ENCODE measurements at regions not wholly inside any gene's neighbourhood (a gene's known extent, or its start where the extent isn't known, plus 50 kb on each side); places are given as distances from the start of the nearest gene placed in this dataset.

DNA sequence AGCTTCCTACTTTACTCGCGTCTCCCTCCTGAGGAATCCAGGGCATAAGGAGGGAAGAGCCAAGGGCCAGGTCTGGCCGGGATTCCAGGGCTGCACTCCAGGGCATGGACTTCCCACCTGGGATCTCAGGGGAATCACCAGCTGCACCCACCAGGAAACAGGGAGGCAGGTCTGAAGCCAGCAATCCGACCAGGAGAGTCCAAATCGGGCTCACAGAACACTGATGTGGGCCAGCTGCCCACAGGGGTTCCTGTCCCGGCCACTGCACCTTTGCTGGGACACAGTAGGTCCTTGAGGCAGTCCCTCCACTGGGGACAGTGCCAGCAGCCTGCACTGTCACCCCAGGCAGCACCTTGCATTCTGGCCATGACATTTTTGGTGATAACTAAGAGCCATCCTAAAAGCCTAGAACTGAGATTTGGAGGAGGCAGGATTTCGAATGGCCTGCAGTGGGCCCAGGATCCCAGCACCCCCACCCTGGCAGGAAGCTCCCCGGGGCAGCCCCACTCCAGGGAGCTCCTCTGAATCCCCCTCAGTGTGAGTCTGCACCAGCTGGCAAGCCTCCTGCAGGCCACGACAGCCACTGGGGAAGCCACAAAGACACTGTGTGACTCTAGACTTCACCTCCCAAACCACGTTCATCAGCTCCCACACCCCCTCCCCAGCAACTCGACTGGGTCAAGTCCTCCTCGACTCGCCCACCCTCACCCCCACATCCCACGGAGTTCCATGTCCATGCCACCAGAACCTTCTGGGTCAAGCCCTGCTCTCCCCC is 71.5 kb upstream of the PPP2R2D start (continued):
- TF ChIP-seq EP300 (IDR thresholded peaks at IDR 0.05; ENCODE audit: borderline replicate concordance in 1 of 2, control insufficient read depth in 1 of 2, low read depth in 2 of 2, low read length in 2 of 2) (no peak), GABPA (IDR thresholded peaks at IDR 0.05; ENCODE audit: low read depth) (no peak)
- TF ChIP-seq, protein P1, sequence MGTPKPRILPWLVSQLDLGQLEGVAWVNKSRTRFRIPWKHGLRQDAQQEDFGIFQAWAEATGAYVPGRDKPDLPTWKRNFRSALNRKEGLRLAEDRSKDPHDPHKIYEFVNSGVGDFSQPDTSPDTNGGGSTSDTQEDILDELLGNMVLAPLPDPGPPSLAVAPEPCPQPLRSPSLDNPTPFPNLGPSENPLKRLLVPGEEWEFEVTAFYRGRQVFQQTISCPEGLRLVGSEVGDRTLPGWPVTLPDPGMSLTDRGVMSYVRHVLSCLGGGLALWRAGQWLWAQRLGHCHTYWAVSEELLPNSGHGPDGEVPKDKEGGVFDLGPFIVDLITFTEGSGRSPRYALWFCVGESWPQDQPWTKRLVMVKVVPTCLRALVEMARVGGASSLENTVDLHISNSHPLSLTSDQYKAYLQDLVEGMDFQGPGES (IDR thresholded peaks at IDR 0.05) = no peak

- H3K79me2 ChIP-seq (ENCODE audit: control insufficient read depth, insufficient read depth, low read length) = no peaks in the 10 kb centered on the region
- no peak overlapping the region for H3K9ac ChIP-seq (ENCODE audit: control insufficient read depth, insufficient read depth, low read length)
- no peaks in the 10 kb centered on the region for H4K20me1 ChIP-seq (ENCODE audit: control insufficient read depth, insufficient read depth)
- ChIA-PET RAD21 (ENCODE audit: unreplicated experiment) (no interaction called here), CTCF (interaction anchor here (0.7 kb wide), 1 partner anchor 48 kb away, joined by 3 read pairs; no protein-coding TSS in a partner anchor), POLR2A (no interaction called here), SMC1A (ENCODE audit: uncharacterized antibody, unreplicated experiment) (no interaction called here)
- no peaks in the 10 kb centered on the region for H3K27me3 ChIP-seq (replicated peaks in 1 of 2; ENCODE audit: control insufficient read depth in 2 of 2, insufficient read depth in 2 of 2, low read length in 1 of 2)
- WGBS (ENCODE audit: insufficient coverage, insufficient replicate concordance, low lambda C conversion rate, missing lambda C conversion rate) = 42% methylated on average over 13 of the region's 13 CpGs
- ATAC-seq (no peak), DNase-seq (ENCODE audit: low read depth, low spot score) (no peak), FAIRE-seq (no peak)
- no peaks in the 10 kb centered on the region for H3K4me1 ChIP-seq (ENCODE audit: control insufficient read depth, insufficient read depth, low read length)
- TF ChIP-seq MYC (IDR thresholded peaks at IDR 0.05; ENCODE audit: insufficient read depth, insufficient read length, insufficient replicate concordance, low read length, severe bottlenecking) (no peak), SP1 (IDR thresholded peaks at IDR 0.05; ENCODE audit: low read depth, low read length) (no peak), TBL1XR1 (IDR thresholded peaks at IDR 0.05; ENCODE audit: low read depth, low read length) (no peak), RBBP5 (conservative IDR thresholded peaks at IDR 0.05) (no peak), ZSCAN29 (IDR thresholded peaks at IDR 0.05) (no peak), FOXM1 (IDR thresholded peaks at IDR 0.05; ENCODE audit: low read depth, low read length) (no peak), NFIC (IDR thresholded peaks at IDR 0.05; ENCODE audit: low read depth, low read length) (no peak), ZBED1 (IDR thresholded peaks at IDR 0.05; ENCODE audit: borderline replicate concordance) (no peak), ZNF274 (IDR thresholded peaks at IDR 0.05; ENCODE audit: insufficient read depth, insufficient read length) (no peak), KAT2A (conservative IDR thresholded peaks at IDR 0.05; ENCODE audit: control insufficient read depth, low read depth, low read length) (no peak), CREB1 (IDR thresholded peaks at IDR 0.05; ENCODE audit: low read depth) (no peak)
- TF ChIP-seq, protein P1 (IDR thresholded peaks at IDR 0.05) = no peak
- TF ChIP-seq, protein P2, sequence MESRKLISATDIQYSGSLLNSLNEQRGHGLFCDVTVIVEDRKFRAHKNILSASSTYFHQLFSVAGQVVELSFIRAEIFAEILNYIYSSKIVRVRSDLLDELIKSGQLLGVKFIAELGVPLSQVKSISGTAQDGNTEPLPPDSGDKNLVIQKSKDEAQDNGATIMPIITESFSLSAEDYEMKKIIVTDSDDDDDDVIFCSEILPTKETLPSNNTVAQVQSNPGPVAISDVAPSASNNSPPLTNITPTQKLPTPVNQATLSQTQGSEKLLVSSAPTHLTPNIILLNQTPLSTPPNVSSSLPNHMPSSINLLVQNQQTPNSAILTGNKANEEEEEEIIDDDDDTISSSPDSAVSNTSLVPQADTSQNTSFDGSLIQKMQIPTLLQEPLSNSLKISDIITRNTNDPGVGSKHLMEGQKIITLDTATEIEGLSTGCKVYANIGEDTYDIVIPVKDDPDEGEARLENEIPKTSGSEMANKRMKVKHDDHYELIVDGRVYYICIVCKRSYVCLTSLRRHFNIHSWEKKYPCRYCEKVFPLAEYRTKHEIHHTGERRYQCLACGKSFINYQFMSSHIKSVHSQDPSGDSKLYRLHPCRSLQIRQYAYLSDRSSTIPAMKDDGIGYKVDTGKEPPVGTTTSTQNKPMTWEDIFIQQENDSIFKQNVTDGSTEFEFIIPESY (IDR thresholded peaks at IDR 0.05) = no peak
- no peaks in the 10 kb centered on the region; the same call in 2 of the 3 replicates for H3K9me3 ChIP-seq (replicated peaks; ENCODE audit: control insufficient read depth, insufficient read depth, low read length)
- H2AFZ ChIP-seq (ENCODE audit: control insufficient read depth, low read depth, low read length) = no peak overlapping the region
- no peak overlapping the region for H3K27ac ChIP-seq (ENCODE audit: control insufficient read depth, insufficient read depth)
- in situ Hi-C loops (cut with MboI) (no loop called here), intact Hi-C loops (cut with micrococcal nuclease; ENCODE audit: unreplicated experiment) (no loop called here)
- no peaks in the 10 kb centered on the region for H3K36me3 ChIP-seq (ENCODE audit: control insufficient read depth in 2 of 2, insufficient read depth in 2 of 2, low read length in 1 of 2)
- no peak overlapping the region for H3K4me2 ChIP-seq (ENCODE audit: control insufficient read depth, insufficient read depth)
- no peak overlapping the region for H3K4me3 ChIP-seq
- BruUV-seq (replicated peaks) = no TSS peak
Observed at GRCh38 chr10:131830446-131831130, 70.2 kb upstream of the PPP2R2D start.
